ENCODE measurements at regions not wholly inside any gene's neighbourhood (a gene's known extent, or its start where the extent isn't known, plus 50 kb on each side); places are given as distances from the start of the nearest gene placed in this dataset.

DNA sequence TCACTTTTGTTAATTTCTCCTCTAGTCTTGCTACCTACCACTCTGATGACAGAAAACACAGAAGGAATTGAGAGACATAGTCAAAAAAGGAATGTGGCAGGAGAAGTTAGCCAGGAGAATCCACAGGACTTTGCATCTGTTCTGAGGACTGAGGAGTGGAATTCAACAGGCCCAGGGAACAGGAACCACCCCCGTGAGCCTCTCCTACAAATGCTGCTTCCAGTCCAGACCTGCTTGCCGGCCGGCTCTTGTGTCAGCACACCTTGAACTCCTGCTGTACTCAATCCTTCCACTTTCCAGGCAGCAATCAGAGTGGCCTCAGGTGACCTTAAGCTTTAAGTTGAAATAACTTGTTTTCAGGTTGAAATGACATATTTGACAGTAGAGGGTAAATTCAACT is 903.1 kb downstream of the BCL11B start:
- Histone ChIP-seq H3K4ac (ENCODE audit: low read depth, low read length) (no peak overlapping the region), H2AK5ac (ENCODE audit: low read depth, low read length) (no peak overlapping the region), H3K9ac (ENCODE audit: low read depth, low read length) (no peak overlapping the region), H3K9me3 (ENCODE audit: control insufficient read depth, insufficient read depth, low read length) (peaks cover 24% of the 10 kb centered on the region), H3K27me3 (ENCODE audit: control insufficient read depth, insufficient read depth, low read length) (no peaks in the 10 kb centered on the region), H4K8ac (ENCODE audit: low read depth in 2 of 2, low read length in 2 of 2) (no peak overlapping the region), H3K18ac (ENCODE audit: low read depth, low read length) (no peak overlapping the region), H3K14ac (replicated peaks; ENCODE audit: low read depth, low read length) (no peak overlapping the region), H4K20me1 (ENCODE audit: insufficient read depth, low read length) (no peaks in the 10 kb centered on the region), H4K5ac (ENCODE audit: low read depth, low read length) (no peak overlapping the region), H3K56ac (ENCODE audit: extremely low read depth, insufficient read depth, low read length) (no peak overlapping the region), H4K91ac (ENCODE audit: insufficient read depth, low read depth, low read length) (no peak overlapping the region), H3K27ac (ENCODE audit: insufficient read depth, low read length) (no peak overlapping the region), H3K4me2 (ENCODE audit: low read depth, low read length) (no peak overlapping the region), H2BK120ac (ENCODE audit: low read depth, low read length) (no peak overlapping the region), H3K4me3 (ENCODE audit: insufficient read depth, low read depth, low read length) (no peak overlapping the region), H3K23ac (ENCODE audit: low read depth, low read length) (no peak overlapping the region), H2BK20ac (ENCODE audit: low read depth, low read length) (no peak overlapping the region), H3K9me1 (ENCODE audit: insufficient read depth, low read length) (no peaks in the 10 kb centered on the region), H2AFZ (replicated peaks; ENCODE audit: low read length, poor library complexity) (no peak overlapping the region), H2AK9ac (replicated peaks; ENCODE audit: low read depth, low read length, poor library complexity) (no peak overlapping the region), H2BK5ac (ENCODE audit: low read depth, low read length, poor library complexity, severe bottlenecking) (no peak overlapping the region), H3K36me3 (ENCODE audit: control insufficient read depth, insufficient read depth, low read length) (no peaks in the 10 kb centered on the region), H3K4me1 (ENCODE audit: control insufficient read depth, insufficient read depth, low read length) (no peaks in the 10 kb centered on the region), H2BK15ac (ENCODE audit: low read depth, low read length) (no peak overlapping the region), H3K79me1 (ENCODE audit: low read depth in 1 of 2, low read length in 2 of 2) (no peaks in the 10 kb centered on the region)
- intact Hi-C loops (cut with micrococcal nuclease), result no loop called here
- no TSS peak for BruUV-seq (replicated peaks)
- ChIA-PET POLR2A (ENCODE audit: unreplicated experiment) (no interaction called here), CTCF (no interaction called here)
- in situ Hi-C loops (cut with MboI; ENCODE audit: low sequenced_read_pairs), result no loop called here
- dilution Hi-C loops (cut with HindIII; ENCODE audit: low sequenced_read_pairs, unreplicated experiment), result no loop called here
- no peak for DNase-seq
- no peak for TF ChIP-seq RFX5 (IDR thresholded peaks at IDR 0.05; ENCODE audit: low read depth, low read length)
- TF ChIP-seq FOS (IDR thresholded peaks at IDR 0.05; ENCODE audit: low read depth, low read length), result no peak
- no peak for TF ChIP-seq CHD1 (IDR thresholded peaks at IDR 0.05; ENCODE audit: low read depth, low read length)
- no peak for TF ChIP-seq RCOR1 (IDR thresholded peaks at IDR 0.05; ENCODE audit: insufficient replicate concordance, low read length)
- no peak for TF ChIP-seq BHLHE40 (IDR thresholded peaks at IDR 0.05; ENCODE audit: low read depth, low read length)
- TF ChIP-seq SMC3 (IDR thresholded peaks at IDR 0.05; ENCODE audit: low read depth, low read length), result no peak
- WGBS, 2 experiments (ENCODE audit: extremely low coverage in 2 of 2, insufficient read length in 1 of 2), result no CpG with 5 or more reads among the region's 3 CpGs
- no peak for ATAC-seq (ENCODE audit: low read depth)

Data from IMR-90 (cell line).